Naive thymus-derived CD4-positive, alpha-beta T cell (primary cell): ENCODE measurements at regions not wholly inside any gene's neighbourhood (a gene's known extent, or its start where the extent isn't known, plus 50 kb on each side); places are given as distances from the start of the nearest gene placed in this dataset.

Experiments
- ATAC-seq: fragments of 150-1000 bp; cut with Tn5 transposase; 2 replicates; pipeline ENCODE4 v1.10.0; 2021; ENCODE audit warnings: mild to moderate bottlenecking, moderate library complexity
- CTCF ChIA-PET: fragments of 350-600 bp; sonication (Branson Sonifier 250); formaldehyde crosslinking; loops from one replicate; lab custom pipeline; 2021; ENCODE audit warnings: antibody characterized with exemption; lab: Charles Lee
- POLR2A ChIA-PET: fragments of 350-600 bp; sonication (Branson Sonifier 250); formaldehyde crosslinking; loops from one replicate; lab custom pipeline; 2021; ENCODE audit warnings: antibody characterized with exemption, inconsistent platforms; lab: Charles Lee
- DNase-seq, 9 donors: peaks; one replicate each; pipeline versions ENCODE4 v3.0.0 to v3.0.0-alpha.2; 2020 to 2022; ENCODE audit warnings: mixed read lengths in 1 of 9
- H3K27ac ChIP-seq: one replicate; pipeline ENCODE4 v1.7.0; 2013; ENCODE audit warnings: mild to moderate bottlenecking, low read depth, low read length, moderate library complexity
- H3K27me3 ChIP-seq, 2 donors: one replicate each; pipeline ENCODE4 v1.7.0; 2013; ENCODE audit warnings: low read length in 2 of 2, mild to moderate bottlenecking in 2 of 2, moderate library complexity in 2 of 2; ENCODE audit not compliant: control insufficient read depth in 2 of 2, insufficient read depth in 2 of 2
- H3K36me3 ChIP-seq, 3 experiments: 1 replicate in 2 of 3; 2 replicates in 1 of 3; pipeline ENCODE4 v1.7.0; 2013; ENCODE audit warnings: low read length in 3 of 3, mild to moderate bottlenecking in 3 of 3, moderate library complexity in 1 of 3; ENCODE audit not compliant: insufficient read depth in 3 of 3, control insufficient read depth in 2 of 3
- H3K4me1 ChIP-seq, 2 donors: one replicate each; pipeline ENCODE4 v1.7.0; 2013; ENCODE audit warnings: low read length in 2 of 2, mild to moderate bottlenecking in 2 of 2, moderate library complexity in 1 of 2; ENCODE audit not compliant: control insufficient read depth in 2 of 2, insufficient read depth in 2 of 2
- H3K4me3 ChIP-seq: 2 replicates; pipeline ENCODE4 v1.7.0; 2013; ENCODE audit warnings: mild to moderate bottlenecking, low read length
- H3K9me3 ChIP-seq, 3 experiments: 1 replicate in 2 of 3; 2 replicates in 1 of 3; pipeline ENCODE4 v1.7.0; 2013; ENCODE audit warnings: low read length in 3 of 3; ENCODE audit not compliant: control insufficient read depth in 2 of 3
- H3K27ac Mint-ChIP-seq, 9 donors: one replicate each; pipeline ENCODE4 v1.8.0; 2020 to 2022; ENCODE audit warnings: mixed read lengths in 9 of 9, mild to moderate bottlenecking in 8 of 9, moderate library complexity in 5 of 9, inconsistent platforms in 2 of 9
- H3K27me3 Mint-ChIP-seq, 5 donors: one replicate each; pipeline ENCODE4 v1.8.0; 2021 to 2022; ENCODE audit warnings: mixed read lengths in 5 of 5, mild to moderate bottlenecking in 1 of 5
- H3K36me3 Mint-ChIP-seq, 5 donors: one replicate each; pipeline ENCODE4 v1.8.0; 2020 to 2022; ENCODE audit warnings: mixed read lengths in 5 of 5, mild to moderate bottlenecking in 3 of 5, inconsistent platforms in 1 of 5
- H3K4me1 Mint-ChIP-seq, 7 donors: one replicate each; pipeline ENCODE4 v1.8.0; 2020 to 2022; ENCODE audit warnings: mixed read lengths in 7 of 7, mild to moderate bottlenecking in 3 of 7, inconsistent platforms in 1 of 7
- H3K4me3 Mint-ChIP-seq, 10 donors: one replicate each; pipeline ENCODE4 v1.8.0; 2020 to 2022; ENCODE audit warnings: mild to moderate bottlenecking in 10 of 10, mixed read lengths in 10 of 10, moderate library complexity in 6 of 10, inconsistent platforms in 2 of 10
- H3K9me3 Mint-ChIP-seq, 11 donors: one replicate each; pipeline ENCODE4 v1.8.0; 2020 to 2022; ENCODE audit warnings: mixed read lengths in 11 of 11, mild to moderate bottlenecking in 4 of 11, inconsistent platforms in 1 of 11, moderate library complexity in 1 of 11
- intact Hi-C, 2 donors: fragments of 100-400 bp; cut with micrococcal nuclease; formaldehyde crosslinking; loops; one replicate each; pipeline ENCODE4 v1.15.1; 2023

DNA sequence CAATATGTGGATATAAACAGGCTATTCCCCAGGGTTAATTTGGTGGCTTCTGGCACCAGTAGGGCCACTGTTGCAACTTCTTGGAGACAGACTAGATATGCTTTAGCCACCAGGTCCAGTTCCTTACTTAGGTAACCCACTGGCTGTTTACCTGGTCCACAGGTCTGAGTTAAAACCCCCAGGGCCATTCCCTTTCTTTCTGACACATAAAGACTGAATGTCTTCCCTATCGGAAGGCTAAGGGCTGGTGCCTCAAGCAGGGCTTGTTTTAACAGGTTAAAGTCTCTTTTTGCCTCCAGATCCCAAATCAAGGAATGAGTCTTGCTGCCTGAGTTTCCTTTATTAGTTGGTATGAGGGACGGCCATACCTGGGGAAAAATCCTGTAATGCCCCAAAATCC lies 1052.7 kb upstream of the CNTN5 start:
- H3K4me3 Mint-ChIP-seq = no peak overlapping the region
- H3K36me3 ChIP-seq = no peaks in the 10 kb centered on the region
- intact Hi-C loops = no loop called here

GRCh38 chr11:97972731-97973130 lies 1048.0 kb upstream of the CNTN5 start:
- Mint-ChIP-seq H3K27ac (no peak overlapping the region), H3K36me3 (no peaks in the 10 kb centered on the region), H3K4me3 (no peak overlapping the region), H3K9me3 (peaks cover 0 to 5% (median 3%) of the 10 kb centered on the region in 11 donors), H3K4me1 (no peaks in the 10 kb centered on the region), H3K27me3 (no peaks in the 10 kb centered on the region)
- Histone ChIP-seq H3K9me3 (peaks cover 0 to 5% (median 0%) of the 10 kb centered on the region in 3 experiments), H3K36me3 (no peaks in the 10 kb centered on the region), H3K4me1 (no peaks in the 10 kb centered on the region), H3K27ac (no peak overlapping the region), H3K27me3 (no peaks in the 10 kb centered on the region), H3K4me3 (no peak overlapping the region)
- intact Hi-C loops = no loop called here
- DNase-seq (no peak), ATAC-seq (no peak)
- ChIA-PET POLR2A (no interaction called here), CTCF (no interaction called here)

More for the DNA sequence above, 1052.7 kb upstream of the CNTN5 start:
- ATAC-seq (no peak), DNase-seq (no peak)
- no peaks in the 10 kb centered on the region for H3K27me3 ChIP-seq
- no peaks in the 10 kb centered on the region for H3K36me3 Mint-ChIP-seq
- H3K9me3 Mint-ChIP-seq = peaks cover 0 to 14% (median 3%) of the 10 kb centered on the region in 11 donors
- H3K27ac ChIP-seq = no peak overlapping the region
- no peak overlapping the region for H3K4me3 ChIP-seq
- H3K4me1 ChIP-seq = no peaks in the 10 kb centered on the region
- H3K9me3 ChIP-seq = peaks cover 0 to 5% (median 0%) of the 10 kb centered on the region in 3 experiments
- H3K27me3 Mint-ChIP-seq = no peaks in the 10 kb centered on the region
- H3K27ac Mint-ChIP-seq = no peak overlapping the region
- no peaks in the 10 kb centered on the region for H3K4me1 Mint-ChIP-seq
- ChIA-PET POLR2A (no interaction called here), CTCF (no interaction called here)

DNA sequence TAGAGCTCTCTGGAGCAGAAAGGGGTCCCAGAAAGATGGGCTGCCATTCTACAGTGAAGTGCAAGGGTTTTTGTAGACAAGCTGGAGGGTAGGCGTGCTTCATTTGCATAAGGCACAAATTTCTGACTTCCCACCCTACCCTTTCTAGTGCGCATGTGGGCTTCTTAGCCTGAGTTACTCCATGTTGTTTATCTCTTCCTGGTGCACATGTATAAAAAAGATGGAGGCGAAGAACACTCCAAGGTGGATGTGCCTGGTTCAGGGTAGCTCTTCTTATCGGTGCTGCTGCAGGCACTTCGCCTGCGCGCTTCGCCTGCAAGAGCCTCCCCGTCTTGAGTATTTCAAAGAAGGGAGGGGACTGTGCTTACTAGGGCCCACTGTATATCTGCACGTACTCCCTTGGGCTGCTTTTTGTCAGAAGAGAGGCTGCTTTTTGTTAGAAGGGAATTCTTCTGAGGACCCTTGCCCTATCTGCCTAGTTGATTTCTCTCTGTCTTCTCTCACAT lies 1047.3 kb upstream of the CNTN5 start:
- CTCF ChIA-PET = no interaction called here
- no peak for ATAC-seq
- Histone ChIP-seq H3K27ac (no peak overlapping the region), H3K4me3 (no peak overlapping the region), H3K27me3 (no peaks in the 10 kb centered on the region), H3K4me1 (no peaks in the 10 kb centered on the region), H3K36me3 (no peaks in the 10 kb centered on the region), H3K9me3 (peaks cover 0 to 5% (median 0%) of the 10 kb centered on the region in 3 experiments)
- Mint-ChIP-seq H3K4me1 (no peaks in the 10 kb centered on the region), H3K9me3 (peaks cover 0 to 5% (median 3%) of the 10 kb centered on the region in 11 donors), H3K27me3 (no peaks in the 10 kb centered on the region), H3K27ac (no peak overlapping the region), H3K36me3 (no peaks in the 10 kb centered on the region), H3K4me3 (no peak overlapping the region)
- DNase-seq = no peak
- intact Hi-C loops = no loop called here
- POLR2A ChIA-PET = no interaction called here

DNA sequence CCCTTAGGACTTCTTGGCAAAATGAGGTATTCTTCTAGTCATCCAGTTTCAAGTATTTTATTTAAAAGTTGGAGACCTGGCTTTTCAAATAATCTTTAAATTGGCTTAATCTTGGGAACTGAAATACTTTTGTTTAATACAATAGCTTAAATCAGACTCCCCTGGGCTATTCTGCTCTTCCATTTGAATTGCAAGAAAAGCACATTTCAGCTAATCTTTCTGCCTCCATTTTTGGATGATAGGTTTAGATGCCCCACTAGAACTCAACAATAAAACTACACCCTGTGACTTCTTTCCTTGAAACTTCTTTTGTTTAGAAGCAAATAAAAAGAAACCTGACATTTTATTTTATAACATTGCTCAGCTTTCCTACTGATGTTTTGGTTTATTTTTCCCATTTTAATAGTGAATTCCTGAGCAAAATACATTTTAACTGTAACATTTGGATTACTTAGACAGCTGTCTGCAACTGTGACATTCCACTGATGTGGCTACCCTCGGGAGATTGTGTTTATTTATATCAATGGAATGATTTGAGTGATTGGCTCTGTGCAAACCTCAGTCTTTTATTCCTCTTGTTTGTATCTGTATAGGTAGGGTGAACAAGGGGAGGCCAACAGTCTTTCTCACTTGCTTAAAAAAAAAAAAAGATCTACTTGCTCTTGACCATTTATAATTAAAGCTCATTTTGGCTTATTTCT lies 1045.8 kb upstream of the CNTN5 start:
- ATAC-seq = no peak
- H3K27ac ChIP-seq = no peak overlapping the region
- intact Hi-C loops = no loop called here

DNA sequence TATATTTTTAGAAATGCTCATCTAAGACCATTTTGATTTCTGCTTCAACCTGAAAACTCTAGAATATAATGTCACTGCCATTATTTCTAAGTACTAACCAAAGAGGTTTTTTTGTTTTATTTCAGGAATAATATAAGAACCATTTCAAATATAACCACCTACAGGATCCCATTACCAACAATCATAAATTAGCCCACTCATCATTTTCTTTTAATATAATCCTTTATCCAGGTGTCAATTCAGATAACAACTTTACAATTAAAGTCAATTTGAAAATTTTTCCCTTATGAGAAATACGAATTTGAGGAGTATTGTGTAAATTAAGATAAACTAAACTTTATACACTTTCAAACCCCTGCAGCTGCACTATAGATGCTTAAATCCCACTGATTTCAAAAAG lies 1043.0 kb upstream of the CNTN5 start:
- Mint-ChIP-seq H3K4me3 (no peak overlapping the region), H3K27ac (no peak overlapping the region), H3K27me3 (no peaks in the 10 kb centered on the region), H3K4me1 (no peaks in the 10 kb centered on the region), H3K9me3 (peaks cover 0 to 11% (median 4%) of the 10 kb centered on the region in 11 donors), H3K36me3 (no peaks in the 10 kb centered on the region)
- ATAC-seq (no peak), DNase-seq (no peak)
- Histone ChIP-seq H3K36me3 (no peaks in the 10 kb centered on the region), H3K4me3 (no peak overlapping the region), H3K9me3 (no peaks in the 10 kb centered on the region), H3K27ac (no peak overlapping the region), H3K4me1 (no peaks in the 10 kb centered on the region), H3K27me3 (no peaks in the 10 kb centered on the region)
- ChIA-PET POLR2A (no interaction called here), CTCF (no interaction called here)
- intact Hi-C loops = no loop called here

More for the DNA sequence above, 1045.8 kb upstream of the CNTN5 start:
- H3K27me3 ChIP-seq = no peaks in the 10 kb centered on the region
- POLR2A ChIA-PET = no interaction called here
- Mint-ChIP-seq H3K9me3 (peaks cover 0 to 5% (median 0%) of the 10 kb centered on the region in 11 donors), H3K36me3 (no peaks in the 10 kb centered on the region), H3K4me3 (no peak overlapping the region), H3K27me3 (no peaks in the 10 kb centered on the region), H3K27ac (no peak overlapping the region), H3K4me1 (no peaks in the 10 kb centered on the region)
- no peak for DNase-seq
- H3K4me1 ChIP-seq = no peaks in the 10 kb centered on the region
- H3K4me3 ChIP-seq = no peak overlapping the region
- peaks cover 0 to 5% (median 0%) of the 10 kb centered on the region in 3 experiments for H3K9me3 ChIP-seq
- H3K36me3 ChIP-seq = no peaks in the 10 kb centered on the region
- CTCF ChIA-PET = no interaction called here

- intact Hi-C loops = no loop called here
- H3K27ac ChIP-seq = no peak overlapping the region
- H3K4me1 ChIP-seq = no peaks in the 10 kb centered on the region
- Mint-ChIP-seq H3K4me1 (no peaks in the 10 kb centered on the region), H3K36me3 (no peaks in the 10 kb centered on the region), H3K4me3 (no peak overlapping the region), H3K27me3 (no peaks in the 10 kb centered on the region), H3K27ac (no peak overlapping the region), H3K9me3 (peaks cover 0 to 17% (median 5%) of the 10 kb centered on the region in 11 donors)
- POLR2A ChIA-PET = no interaction called here
- H3K27me3 ChIP-seq = no peaks in the 10 kb centered on the region
- no peak overlapping the region for H3K4me3 ChIP-seq
- CTCF ChIA-PET = no interaction called here
- no peaks in the 10 kb centered on the region for H3K36me3 ChIP-seq
- H3K9me3 ChIP-seq = no peaks in the 10 kb centered on the region
- ATAC-seq = no peak
- no peak for DNase-seq
Observed at GRCh38 chr11:97979741-97980140, 1041.0 kb upstream of the CNTN5 start.

DNA sequence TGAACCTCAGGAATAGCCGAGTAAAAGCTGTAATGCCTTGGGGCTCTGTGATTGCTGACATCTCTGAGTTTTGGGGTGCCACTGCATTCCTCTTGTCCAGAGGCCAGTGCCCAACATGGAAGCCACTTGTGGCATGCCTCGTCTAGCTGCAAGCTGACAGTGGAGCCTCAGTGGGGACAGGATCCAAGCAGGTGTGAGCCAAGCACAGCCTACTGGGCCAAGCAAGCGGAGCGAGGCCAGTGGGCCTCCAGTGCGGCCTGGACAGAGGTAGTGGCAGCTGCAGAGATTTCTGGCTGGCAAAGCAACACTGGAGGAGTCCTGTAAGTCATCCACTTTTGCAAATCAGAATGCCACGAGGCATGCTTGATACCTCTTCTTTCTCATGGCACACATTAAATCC lies 1038.2 kb upstream of the CNTN5 start:
- no peak for ATAC-seq
- Histone ChIP-seq H3K27me3 (no peaks in the 10 kb centered on the region), H3K27ac (no peak overlapping the region), H3K4me1 (no peaks in the 10 kb centered on the region), H3K9me3 (no peaks in the 10 kb centered on the region), H3K4me3 (no peak overlapping the region), H3K36me3 (no peaks in the 10 kb centered on the region)
- Mint-ChIP-seq H3K36me3 (no peaks in the 10 kb centered on the region), H3K9me3 (peaks cover 0 to 21% (median 4%) of the 10 kb centered on the region in 11 donors), H3K4me3 (no peak overlapping the region), H3K27me3 (no peaks in the 10 kb centered on the region), H3K4me1 (no peaks in the 10 kb centered on the region), H3K27ac (no peak overlapping the region)
- DNase-seq = no peak
- intact Hi-C loops = no loop called here
- ChIA-PET CTCF (no interaction called here), POLR2A (no interaction called here)
